SK-N-SH (cell line): ENCODE measurements at regions not wholly inside any gene's neighbourhood (a gene's known extent, or its start where the extent isn't known, plus 50 kb on each side); places are given as distances from the start of the nearest gene placed in this dataset.

Experiments
- CTCF ChIA-PET: fragments of 300-600, 350-600 bp; formaldehyde crosslinking; extraction: SDS; loops from one replicate; lab custom pipeline; 2021; lab: Yijun Ruan, JAX
- POLR2A ChIA-PET: fragments of 350-600 bp; sonication (Branson Sonifier 250); formaldehyde crosslinking; extraction: SDS; loops from one replicate; lab custom pipeline; 2020; ENCODE audit warnings: antibody characterized with exemption, inconsistent platforms; lab: Yijun Ruan, JAX
- DNase-seq: peaks from one replicate; pipeline ENCODE4 v3.0.0; 2012
- H2AFZ ChIP-seq: fragments of 200-600 bp; sonication (generic); 2 replicates; pipeline ENCODE4 v1.8.1; 2016; ENCODE audit warnings: antibody characterized with exemption, mild to moderate bottlenecking, low read depth
- H3F3A ChIP-seq: fragments of 200-600 bp; sonication (generic); replicated peaks from 2 replicates; pipeline ENCODE3; 2016; ENCODE audit warnings: antibody characterized with exemption, mild to moderate bottlenecking; ENCODE audit not compliant: insufficient read depth
- H3K27ac ChIP-seq, 2 experiments: fragments of 200-500 bp in 1 of 2; fragments of 200-600 bp in 1 of 2; sonication (Bioruptor generic) in 1 of 2; sonication (generic), shearing (Covaris generic) in 1 of 2; 2 replicates each; pipeline versions ENCODE4 v1.5.1 to v1.6.1; 2014 to 2016; ENCODE audit warnings: low read depth in 2 of 2, inconsistent platforms in 1 of 2, low read length in 1 of 2, mild to moderate bottlenecking in 1 of 2, mixed read lengths in 1 of 2
- H3K27me3 ChIP-seq: fragments of 200-600 bp; sonication (generic), shearing (Covaris generic); 2 replicates; pipeline ENCODE4 v1.6.1; 2016; ENCODE audit warnings: mixed run types; ENCODE audit not compliant: insufficient read depth
- H3K36me3 ChIP-seq, 2 experiments: fragments of 200-500 bp in 1 of 2; fragments of 200-600 bp in 1 of 2; sonication (Bioruptor generic) in 1 of 2; sonication (generic) in 1 of 2; replicated peaks in 1 of 2; 2 replicates each; pipeline versions ENCODE3 to v1.5.1; 2014 to 2016; ENCODE audit warnings: low read length in 1 of 2, mild to moderate bottlenecking in 1 of 2; ENCODE audit not compliant: insufficient read depth in 2 of 2, control insufficient read depth in 1 of 2
- H3K4me1 ChIP-seq, 2 experiments: fragments of 200-500 bp in 1 of 2; fragments of 200-600 bp in 1 of 2; sonication (Bioruptor generic) in 1 of 2; sonication (generic), shearing (Covaris generic) in 1 of 2; 2 replicates each; pipeline versions ENCODE4 v1.5.1 to v1.6.1; 2014 to 2016; ENCODE audit warnings: low read depth in 1 of 2, low read length in 1 of 2, mixed run types in 1 of 2; ENCODE audit not compliant: insufficient read depth in 2 of 2, control insufficient read depth in 1 of 2
- H3K4me2 ChIP-seq: fragments of 200-600 bp; sonication (generic), shearing (Covaris generic); 2 replicates; pipeline ENCODE4 v1.6.1; 2017; ENCODE audit warnings: mixed run types
- H3K4me3 ChIP-seq, 2 experiments: fragments of 200-500 bp in 1 of 2; fragments of 200-600 bp in 1 of 2; sonication (Bioruptor generic) in 1 of 2; sonication (generic), shearing (Covaris generic) in 1 of 2; 2 replicates each; pipeline versions ENCODE4 v1.5.1 to v1.8.1; 2014 to 2016; ENCODE audit warnings: low read depth in 2 of 2, inconsistent platforms in 1 of 2, low read length in 1 of 2, mild to moderate bottlenecking in 1 of 2, mixed read lengths in 1 of 2, moderate library complexity in 1 of 2
- H3K79me2 ChIP-seq: fragments of 200-600 bp; sonication (generic); 2 replicates; pipeline ENCODE4 v1.8.1; 2017; ENCODE audit warnings: mild to moderate bottlenecking; ENCODE audit not compliant: insufficient read depth
- H3K9ac ChIP-seq: fragments of 200-600 bp; sonication (generic); 2 replicates; pipeline ENCODE4 v1.6.1; 2017; ENCODE audit warnings: mixed run types
- H3K9me2 ChIP-seq: fragments of 200-600 bp; sonication (generic); 2 replicates; pipeline ENCODE4 v1.6.1; 2017; ENCODE audit warnings: mixed run types
- H3K9me3 ChIP-seq: fragments of 200-600 bp; sonication (generic); 2 replicates; pipeline ENCODE4 v1.6.1; 2017; ENCODE audit warnings: mixed run types, mild to moderate bottlenecking, moderate library complexity
- H4K20me1 ChIP-seq: fragments of 200-600 bp; sonication (generic); 2 replicates; pipeline ENCODE4 v1.6.1; 2017; ENCODE audit warnings: mild to moderate bottlenecking, mixed run types; ENCODE audit not compliant: insufficient read depth
- CHD2 ChIP-seq: fragments of 150-350 bp; IDR thresholded peaks from 2 replicates; pipeline ENCODE4 v1.6.1; 2018; ENCODE audit warnings: low read length; ENCODE audit not compliant: partially characterized antibody
- EP300 ChIP-seq, 2 experiments: IDR thresholded peaks; 2 replicates each; pipeline versions ENCODE4 v1.4.0 to v1.6.1; 2012; ENCODE audit warnings: borderline replicate concordance in 1 of 2, low read depth in 1 of 2, low read length in 1 of 2
- FOSL2 ChIP-seq: IDR thresholded peaks from 2 replicates; pipeline ENCODE4 v1.4.0; 2012; ENCODE audit warnings: low read depth, mild to moderate bottlenecking, moderate library complexity, borderline replicate concordance
- GATA2 ChIP-seq: sonication (generic); formaldehyde crosslinking; IDR thresholded peaks from 2 replicates; pipeline ENCODE4 v1.5.0; 2020; ENCODE audit warnings: mild to moderate bottlenecking, missing genetic modification reagents
- RCOR1 ChIP-seq: fragments of 150-350 bp; IDR thresholded peaks from 2 replicates; pipeline ENCODE4 v1.6.1; 2017; ENCODE audit warnings: antibody characterized with exemption, low read length
- TAF1 ChIP-seq: IDR thresholded peaks from 2 replicates; pipeline ENCODE4 v1.6.1; 2012; ENCODE audit warnings: low read depth, mild to moderate bottlenecking, low read length, moderate library complexity, borderline replicate concordance
- WGBS: methylation state at CpG from one replicate; pipeline ENCODE4 v1.1.6; 2017; ENCODE audit warnings: low lambda C conversion rate; 5-methylcytosine and 5-hydroxymethylcytosine counted together
- TF ChIP-seq, protein P1 (sequence below): IDR thresholded peaks from 2 replicates; pipeline ENCODE4 v1.4.0; 2012; ENCODE audit warnings: low read depth, borderline replicate concordance
- TF ChIP-seq, protein P2 (sequence below): IDR thresholded peaks from 2 replicates; pipeline ENCODE4 v1.4.0; 2012; ENCODE audit warnings: low read depth, borderline replicate concordance

GRCh38 chr1:88462096-88462487, 222.0 kb upstream of the PKN2 start:
- WGBS: 9% methylated on average over 6 of the region's 6 CpGs
- H3K9ac ChIP-seq: no peak overlapping the region

GRCh38 chr1:88462488-88463261, 221.4 kb upstream of the PKN2 start:
- Histone ChIP-seq H3K9me2 (no peaks in the 10 kb centered on the region), H3K36me3 (no peaks in the 10 kb centered on the region), H3K9ac (no peak overlapping the region), H3K9me3 (no peaks in the 10 kb centered on the region), H3K4me2 (peak overlapping the region; percentile 81), H3K27ac (no peak overlapping the region), H4K20me1 (no peaks in the 10 kb centered on the region), H3F3A (peaks cover 5% of the 10 kb centered on the region), H3K27me3 (peaks cover 6% of the 10 kb centered on the region; the same call in 1 of the 2 replicates), H3K4me3 (peak overlapping the region; percentile 39 to 58), H3K4me1 (no peaks in the 10 kb centered on the region; a peak in 1 of 4 replicates), H3K79me2 (no peaks in the 10 kb centered on the region), H2AFZ (peak overlapping the region; percentile 74)
- POLR2A ChIA-PET: no interaction called here
- peak; percentile 60 for DNase-seq
- CTCF ChIA-PET: interaction anchor here (1.5 kb wide), 1 partner anchor 8 kb away, joined by 4 read pairs; no protein-coding TSS in a partner anchor
- 5% methylated on average over 25 of the region's 69 CpGs for WGBS
- TF ChIP-seq RCOR1: no peak
- TF ChIP-seq TAF1: no peak

More at GRCh38 chr1:88462096-88462487, 222.0 kb upstream of the PKN2 start:
- Histone ChIP-seq H3K27ac (no peak overlapping the region), H3K9me3 (no peaks in the 10 kb centered on the region), H3K36me3 (no peaks in the 10 kb centered on the region), H3K4me2 (peak overlapping the region; percentile 81), H3K27me3 (peaks cover 6% of the 10 kb centered on the region; the same call in 1 of the 2 replicates), H3K79me2 (no peaks in the 10 kb centered on the region), H3K4me3 (peak overlapping the region; percentile 39 to 58; a peak in 3 of 4 replicates), H3K9me2 (no peaks in the 10 kb centered on the region), H3F3A (peaks cover 5% of the 10 kb centered on the region), H2AFZ (peak overlapping the region; percentile 65), H3K4me1 (no peaks in the 10 kb centered on the region; a peak in 1 of 4 replicates), H4K20me1 (no peaks in the 10 kb centered on the region)
- TF ChIP-seq, protein P1, sequence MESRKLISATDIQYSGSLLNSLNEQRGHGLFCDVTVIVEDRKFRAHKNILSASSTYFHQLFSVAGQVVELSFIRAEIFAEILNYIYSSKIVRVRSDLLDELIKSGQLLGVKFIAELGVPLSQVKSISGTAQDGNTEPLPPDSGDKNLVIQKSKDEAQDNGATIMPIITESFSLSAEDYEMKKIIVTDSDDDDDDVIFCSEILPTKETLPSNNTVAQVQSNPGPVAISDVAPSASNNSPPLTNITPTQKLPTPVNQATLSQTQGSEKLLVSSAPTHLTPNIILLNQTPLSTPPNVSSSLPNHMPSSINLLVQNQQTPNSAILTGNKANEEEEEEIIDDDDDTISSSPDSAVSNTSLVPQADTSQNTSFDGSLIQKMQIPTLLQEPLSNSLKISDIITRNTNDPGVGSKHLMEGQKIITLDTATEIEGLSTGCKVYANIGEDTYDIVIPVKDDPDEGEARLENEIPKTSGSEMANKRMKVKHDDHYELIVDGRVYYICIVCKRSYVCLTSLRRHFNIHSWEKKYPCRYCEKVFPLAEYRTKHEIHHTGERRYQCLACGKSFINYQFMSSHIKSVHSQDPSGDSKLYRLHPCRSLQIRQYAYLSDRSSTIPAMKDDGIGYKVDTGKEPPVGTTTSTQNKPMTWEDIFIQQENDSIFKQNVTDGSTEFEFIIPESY: no peak
- no peak for TF ChIP-seq GATA2 (CRISPR knock-in tag)
- no peak for TF ChIP-seq FOSL2
- TF ChIP-seq, protein P2, sequence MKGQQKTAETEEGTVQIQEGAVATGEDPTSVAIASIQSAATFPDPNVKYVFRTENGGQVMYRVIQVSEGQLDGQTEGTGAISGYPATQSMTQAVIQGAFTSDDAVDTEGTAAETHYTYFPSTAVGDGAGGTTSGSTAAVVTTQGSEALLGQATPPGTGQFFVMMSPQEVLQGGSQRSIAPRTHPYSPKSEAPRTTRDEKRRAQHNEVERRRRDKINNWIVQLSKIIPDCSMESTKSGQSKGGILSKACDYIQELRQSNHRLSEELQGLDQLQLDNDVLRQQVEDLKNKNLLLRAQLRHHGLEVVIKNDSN: no peak
- TF ChIP-seq CHD2: no peak
- no peak for TF ChIP-seq EP300 (IDR thresholded peaks at IDR 0.05; ENCODE audit: borderline replicate concordance in 1 of 2, low read depth in 1 of 2, low read length in 1 of 2)
- ChIA-PET POLR2A (no interaction called here), CTCF (interaction anchor here (1.5 kb wide), 1 partner anchor 8 kb away, joined by 4 read pairs; no protein-coding TSS in a partner anchor)
- no peak for DNase-seq
